ENCODE measurements at regions not wholly inside any gene's neighbourhood (a gene's known extent, or its start where the extent isn't known, plus 50 kb on each side); places are given as distances from the start of the nearest gene placed in this dataset.

GRCh38 chr2:121969766-121970639 is 214.6 kb downstream of the TSN start:
- no peak for DNase-seq

- DNase-seq = no peak
Measured at GRCh38 chr2:121972203-121972602, 216.8 kb downstream of the TSN start.

- DNase-seq = peak; percentile 98
Measured at GRCh38 chr2:121974897-121975661, 219.6 kb downstream of the TSN start.

GRCh38 chr2:121976926-121977325 is 221.5 kb downstream of the TSN start:
- no peak for DNase-seq

GRCh38 chr2:121977326-121977725 is 221.9 kb downstream of the TSN start:
- no peak for DNase-seq

GRCh38 chr2:121992700-121993099 is 237.2 kb downstream of the TSN start:
- DNase-seq = no peak

- DNase-seq = no peak
Measured at GRCh38 chr2:121993682-121994081, 238.2 kb downstream of the TSN start.

GRCh38 chr2:121994238-121995206 is 239.1 kb downstream of the TSN start:
- DNase-seq = no peak

GRCh38 chr2:121998751-121999150 is 243.3 kb downstream of the TSN start:
- DNase-seq = peak; percentile 37

GRCh38 chr2:121999264-121999663 is 243.8 kb downstream of the TSN start:
- peak; percentile 85 for DNase-seq

- no peak for DNase-seq
Measured at GRCh38 chr2:122000556-122001340, 245.3 kb downstream of the TSN start.

GRCh38 chr2:122001441-122001874 is 246.0 kb downstream of the TSN start:
- DNase-seq = no peak

GRCh38 chr2:122003196-122003940 is 247.9 kb downstream of the TSN start:
- no peak for DNase-seq

GRCh38 chr2:122007126-122007525 is 251.7 kb downstream of the TSN start:
- DNase-seq = no peak

- DNase-seq = no peak
Measured at GRCh38 chr2:122007577-122007976, 252.1 kb downstream of the TSN start.

GRCh38 chr2:122009561-122009960 is 254.1 kb downstream of the TSN start:
- no peak for DNase-seq

- no peak for DNase-seq
Measured at GRCh38 chr2:122011493-122012270, 256.2 kb downstream of the TSN start.

- DNase-seq = no peak
Measured at GRCh38 chr2:122018736-122019135, 263.3 kb downstream of the TSN start.

GRCh38 chr2:122019724-122020123 is 264.3 kb downstream of the TSN start:
- DNase-seq = peak; percentile 10

- DNase-seq = no peak
Measured at GRCh38 chr2:122020377-122020776, 264.9 kb downstream of the TSN start.

Measured in hematopoietic multipotent progenitor cell treated with erythropoietin and hydrocortisone succinate and interleukin-3 and kit ligand, for 6 days (in vitro differentiated cells).